Keratinocyte (primary cell): ENCODE measurements at regions not wholly inside any gene's neighbourhood (a gene's known extent, or its start where the extent isn't known, plus 50 kb on each side); places are given as distances from the start of the nearest gene placed in this dataset.

Source experiments
- DNase-seq: peaks from one replicate; pipeline ENCODE4 v3.0.0-alpha.2; 2011; ENCODE audit warnings: low read depth, missing footprints, low spot score
- FAIRE-seq: peaks from 2 replicates; lab custom pipeline; 2011; peaks lifted over from hg19 to GRCh38; lab: Jason Lieb, UNC
- H2AFZ ChIP-seq: 2 replicates; pipeline ENCODE4 v1.6.0; 2012; ENCODE audit warnings: low read length, control low read depth, inconsistent platforms; ENCODE audit not compliant: control insufficient read depth
- H3K27ac ChIP-seq: 2 replicates; pipeline ENCODE4 v1.5.1; 2011; ENCODE audit warnings: low read length; ENCODE audit not compliant: control insufficient read depth, insufficient read depth
- H3K27me3 ChIP-seq: 3 replicates; pipeline ENCODE4 v1.6.0; 2011; ENCODE audit warnings: low read length; ENCODE audit not compliant: control insufficient read depth, insufficient read depth; ENCODE audit errors: extremely low read depth
- H3K36me3 ChIP-seq, 2 experiments: 2 replicates in 1 of 2; 3 replicates in 1 of 2; pipeline ENCODE4 v1.5.1; 2011; ENCODE audit warnings: low read length in 2 of 2, mild to moderate bottlenecking in 1 of 2; ENCODE audit not compliant: control insufficient read depth in 2 of 2, insufficient read depth in 2 of 2; ENCODE audit errors: extremely low read depth in 1 of 2
- H3K4me1 ChIP-seq: 3 replicates; pipeline ENCODE4 v1.5.1; 2011; ENCODE audit warnings: low read length; ENCODE audit not compliant: control insufficient read depth, insufficient read depth; ENCODE audit errors: extremely low read depth
- H3K4me2 ChIP-seq: 3 replicates; pipeline ENCODE4 v1.6.0; 2011; ENCODE audit warnings: low read depth, low read length; ENCODE audit not compliant: control insufficient read depth, insufficient read depth; ENCODE audit errors: extremely low read depth
- H3K4me3 ChIP-seq, 3 experiments: fragments of 200-600 bp in 1 of 3; sonication (generic) in 1 of 3; 2 replicates in 2 of 3; 3 replicates in 1 of 3; pipeline ENCODE4 v1.5.1; 2011 to 2016; ENCODE audit warnings: low read length in 3 of 3, mild to moderate bottlenecking in 3 of 3, control low read depth in 2 of 3, inconsistent platforms in 1 of 3, low read depth in 1 of 3, mixed read lengths in 1 of 3, mixed run types in 1 of 3, moderate library complexity in 1 of 3; ENCODE audit not compliant: control insufficient read depth in 2 of 3, insufficient read depth in 2 of 3; ENCODE audit errors: extremely low read depth in 1 of 3
- H3K79me2 ChIP-seq: 2 replicates; pipeline ENCODE4 v1.6.0; 2012; ENCODE audit warnings: low read length; ENCODE audit not compliant: control insufficient read depth, insufficient read depth
- H3K9ac ChIP-seq: 3 replicates; pipeline ENCODE4 v1.6.0; 2011; ENCODE audit warnings: low read length; ENCODE audit not compliant: control insufficient read depth, insufficient read depth; ENCODE audit errors: extremely low read depth
- H3K9me1 ChIP-seq: 3 replicates; pipeline ENCODE4 v1.6.0; 2011; ENCODE audit warnings: low read length; ENCODE audit not compliant: control insufficient read depth, insufficient read depth; ENCODE audit errors: extremely low read depth
- H3K9me3 ChIP-seq: 2 replicates; pipeline ENCODE4 v1.5.1; 2012; ENCODE audit warnings: low read depth, low read length; ENCODE audit not compliant: control insufficient read depth
- H4K20me1 ChIP-seq: 3 replicates; pipeline ENCODE4 v1.6.0; 2011; ENCODE audit warnings: low read length; ENCODE audit not compliant: control insufficient read depth, insufficient read depth; ENCODE audit errors: extremely low read depth
- EZH2 ChIP-seq: IDR thresholded peaks from one replicate; pipeline ENCODE4 v1.6.1; 2012; ENCODE audit warnings: inconsistent platforms, mild to moderate bottlenecking, low read length, moderate library complexity
- dilution Hi-C: fragments of 300-500 bp; cut with MboI; formaldehyde crosslinking; loops from one replicate; pipeline ENCODE4 v1.7.0; 2020; ENCODE audit warnings: low sequenced_read_pairs; ENCODE audit not compliant: extremely low pct_ligation_motif_present
- TF ChIP-seq, protein P1 (sequence below), 3 experiments: IDR thresholded peaks in 1 of 3; conservative IDR thresholded peaks in 1 of 3; optimal IDR thresholded peaks in 1 of 3; 2 replicates in 2 of 3; 3 replicates in 1 of 3; pipeline versions ENCODE3 to v1.5.1; 2011; ENCODE audit warnings: low read length in 3 of 3, mild to moderate bottlenecking in 3 of 3, moderate library complexity in 2 of 3, control low read depth in 1 of 3, inconsistent platforms in 1 of 3; ENCODE audit not compliant: insufficient read depth in 2 of 3; ENCODE audit errors: extremely low read depth in 1 of 3

DNA sequence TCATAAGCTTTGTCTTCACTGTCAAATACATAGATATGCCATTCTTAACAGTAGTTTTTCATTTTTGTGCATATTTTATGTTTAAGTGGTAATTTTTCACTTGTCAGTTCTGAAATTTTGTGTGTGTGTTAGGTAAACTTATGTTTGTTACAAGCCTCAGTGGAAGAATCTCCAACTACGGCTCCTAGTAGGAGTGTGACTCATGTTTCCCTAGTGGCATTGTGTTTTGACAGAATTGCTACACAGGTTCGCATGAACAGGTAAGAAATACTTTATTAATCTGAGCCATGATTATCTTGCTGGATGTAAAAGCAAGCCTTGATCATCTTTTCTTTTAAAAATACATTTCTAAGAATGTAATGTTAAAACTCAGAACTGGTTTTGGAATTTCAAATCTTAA is 94.4 kb downstream of the BLTP1 start:
- Histone ChIP-seq H2AFZ (no peak overlapping the region), H4K20me1 (no peaks in the 10 kb centered on the region), H3K9me1 (no peaks in the 10 kb centered on the region), H3K36me3 (peaks cover 0 to 3% of the 10 kb centered on the region in 2 experiments), H3K9me3 (no peaks in the 10 kb centered on the region), H3K4me1 (no peaks in the 10 kb centered on the region), H3K4me2 (no peak overlapping the region), H3K27ac (no peak overlapping the region), H3K27me3 (no peaks in the 10 kb centered on the region), H3K9ac (no peak overlapping the region), H3K79me2 (no peaks in the 10 kb centered on the region), H3K4me3 (no peak overlapping the region)
- no peak for DNase-seq
- dilution Hi-C loops: no loop called here
- no peak for TF ChIP-seq EZH2
- TF ChIP-seq, protein P1, sequence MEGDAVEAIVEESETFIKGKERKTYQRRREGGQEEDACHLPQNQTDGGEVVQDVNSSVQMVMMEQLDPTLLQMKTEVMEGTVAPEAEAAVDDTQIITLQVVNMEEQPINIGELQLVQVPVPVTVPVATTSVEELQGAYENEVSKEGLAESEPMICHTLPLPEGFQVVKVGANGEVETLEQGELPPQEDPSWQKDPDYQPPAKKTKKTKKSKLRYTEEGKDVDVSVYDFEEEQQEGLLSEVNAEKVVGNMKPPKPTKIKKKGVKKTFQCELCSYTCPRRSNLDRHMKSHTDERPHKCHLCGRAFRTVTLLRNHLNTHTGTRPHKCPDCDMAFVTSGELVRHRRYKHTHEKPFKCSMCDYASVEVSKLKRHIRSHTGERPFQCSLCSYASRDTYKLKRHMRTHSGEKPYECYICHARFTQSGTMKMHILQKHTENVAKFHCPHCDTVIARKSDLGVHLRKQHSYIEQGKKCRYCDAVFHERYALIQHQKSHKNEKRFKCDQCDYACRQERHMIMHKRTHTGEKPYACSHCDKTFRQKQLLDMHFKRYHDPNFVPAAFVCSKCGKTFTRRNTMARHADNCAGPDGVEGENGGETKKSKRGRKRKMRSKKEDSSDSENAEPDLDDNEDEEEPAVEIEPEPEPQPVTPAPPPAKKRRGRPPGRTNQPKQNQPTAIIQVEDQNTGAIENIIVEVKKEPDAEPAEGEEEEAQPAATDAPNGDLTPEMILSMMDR (optimal IDR thresholded peaks at IDR 0.05 in 1 of 3, IDR thresholded peaks at IDR 0.05 in 1 of 3, conservative IDR thresholded peaks at IDR 0.05 in 1 of 3; ENCODE audit: extremely low read depth in 1 of 3, insufficient read depth in 2 of 3, low read length in 3 of 3): no peak
- no peak for FAIRE-seq

GRCh38 chr4:122249357-122249756 is 97.2 kb downstream of the BLTP1 start:
- Histone ChIP-seq H3K79me2 (no peaks in the 10 kb centered on the region), H3K4me3 (no peak overlapping the region), H3K9me1 (no peaks in the 10 kb centered on the region), H3K4me2 (no peak overlapping the region), H3K27me3 (no peaks in the 10 kb centered on the region), H3K4me1 (no peaks in the 10 kb centered on the region), H3K9me3 (no peaks in the 10 kb centered on the region), H3K36me3 (peaks cover 0 to 8% of the 10 kb centered on the region in 2 experiments), H3K9ac (no peak overlapping the region), H3K27ac (no peak overlapping the region), H2AFZ (no peak overlapping the region), H4K20me1 (no peaks in the 10 kb centered on the region)
- TF ChIP-seq, protein P1 (optimal IDR thresholded peaks at IDR 0.05 in 1 of 3, IDR thresholded peaks at IDR 0.05 in 1 of 3, conservative IDR thresholded peaks at IDR 0.05 in 1 of 3; ENCODE audit: extremely low read depth in 1 of 3, insufficient read depth in 2 of 3, low read length in 3 of 3): no peak
- TF ChIP-seq EZH2: no peak
- FAIRE-seq: no peak
- dilution Hi-C loops: no loop called here
- no peak for DNase-seq
